ENCODE measurements at regions not wholly inside any gene's neighbourhood (a gene's known extent, or its start where the extent isn't known, plus 50 kb on each side); places are given as distances from the start of the nearest gene placed in this dataset.

DNA sequence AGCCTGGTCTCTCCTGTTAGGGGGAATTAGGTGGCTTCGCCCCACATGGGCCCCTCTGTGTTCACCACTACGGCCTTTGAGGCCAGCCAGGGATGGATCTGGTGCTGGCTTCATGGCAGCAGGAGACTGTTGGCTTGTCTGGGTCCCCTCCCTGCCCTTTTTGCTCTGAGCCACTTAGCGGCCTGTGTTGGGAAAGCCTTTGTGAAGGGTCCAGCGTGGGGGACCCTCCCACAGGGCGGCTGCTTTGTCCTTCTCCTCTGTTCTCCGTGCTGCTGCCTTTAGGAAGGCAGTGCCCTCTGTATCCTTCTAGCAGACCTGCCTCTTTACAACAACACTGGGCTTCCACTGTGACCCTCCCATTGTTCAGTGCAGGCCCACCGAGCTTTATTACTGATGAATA lies 118.4 kb downstream of the TSN start:
- TF ChIP-seq, protein P1, sequence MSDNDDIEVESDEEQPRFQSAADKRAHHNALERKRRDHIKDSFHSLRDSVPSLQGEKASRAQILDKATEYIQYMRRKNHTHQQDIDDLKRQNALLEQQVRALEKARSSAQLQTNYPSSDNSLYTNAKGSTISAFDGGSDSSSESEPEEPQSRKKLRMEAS (IDR thresholded peaks at IDR 0.05; ENCODE audit: low read depth, low read length): no peak
- TF ChIP-seq, protein P2, sequence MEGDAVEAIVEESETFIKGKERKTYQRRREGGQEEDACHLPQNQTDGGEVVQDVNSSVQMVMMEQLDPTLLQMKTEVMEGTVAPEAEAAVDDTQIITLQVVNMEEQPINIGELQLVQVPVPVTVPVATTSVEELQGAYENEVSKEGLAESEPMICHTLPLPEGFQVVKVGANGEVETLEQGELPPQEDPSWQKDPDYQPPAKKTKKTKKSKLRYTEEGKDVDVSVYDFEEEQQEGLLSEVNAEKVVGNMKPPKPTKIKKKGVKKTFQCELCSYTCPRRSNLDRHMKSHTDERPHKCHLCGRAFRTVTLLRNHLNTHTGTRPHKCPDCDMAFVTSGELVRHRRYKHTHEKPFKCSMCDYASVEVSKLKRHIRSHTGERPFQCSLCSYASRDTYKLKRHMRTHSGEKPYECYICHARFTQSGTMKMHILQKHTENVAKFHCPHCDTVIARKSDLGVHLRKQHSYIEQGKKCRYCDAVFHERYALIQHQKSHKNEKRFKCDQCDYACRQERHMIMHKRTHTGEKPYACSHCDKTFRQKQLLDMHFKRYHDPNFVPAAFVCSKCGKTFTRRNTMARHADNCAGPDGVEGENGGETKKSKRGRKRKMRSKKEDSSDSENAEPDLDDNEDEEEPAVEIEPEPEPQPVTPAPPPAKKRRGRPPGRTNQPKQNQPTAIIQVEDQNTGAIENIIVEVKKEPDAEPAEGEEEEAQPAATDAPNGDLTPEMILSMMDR (IDR thresholded peaks at IDR 0.05; ENCODE audit: low read depth, low read length): no peak
- TF ChIP-seq POLR2A (IDR thresholded peaks at IDR 0.05; ENCODE audit: extremely low read depth, insufficient read length) (no peak), MYC (IDR thresholded peaks at IDR 0.05; ENCODE audit: low read depth, low read length) (no peak)
